ENCODE measurements at regions not wholly inside any gene's neighbourhood (a gene's known extent, or its start where the extent isn't known, plus 50 kb on each side); places are given as distances from the start of the nearest gene placed in this dataset.

GRCh38 chr4:122015203-122015602 lies 63.3 kb upstream of the TRPC3 start:
- TF ChIP-seq CTCF (IDR thresholded peaks at IDR 0.05; ENCODE audit: low read depth, low read length) (no peak), EZH2phosphoT487 (IDR thresholded peaks at IDR 0.05; ENCODE audit: low read depth) (no peak)
